ENCODE measurements at regions not wholly inside any gene's neighbourhood (a gene's known extent, or its start where the extent isn't known, plus 50 kb on each side); places are given as distances from the start of the nearest gene placed in this dataset.

GRCh38 chr18:78396077-78396476, 583.5 kb upstream of the SALL3 start:
- no peak for DNase-seq

DNA sequence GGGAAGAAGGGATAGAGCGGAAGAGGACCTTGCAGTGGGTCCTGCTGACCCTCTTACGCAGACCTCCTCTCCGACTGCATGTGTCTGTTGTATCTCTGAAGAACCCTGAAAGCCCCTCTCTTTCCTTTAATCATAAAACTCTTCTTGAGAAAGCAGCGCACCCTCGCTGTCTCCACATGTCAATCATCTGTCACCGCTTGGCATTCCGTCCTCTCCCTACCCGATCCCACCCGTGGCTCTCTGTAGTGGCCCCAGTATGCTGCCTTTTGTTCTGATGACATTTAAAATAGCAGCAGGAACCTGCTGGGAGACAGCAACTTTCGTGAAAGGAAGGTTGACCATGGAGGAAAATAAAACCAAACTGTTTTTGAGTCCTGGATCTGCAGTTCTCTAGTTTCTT, 582.9 kb upstream of the SALL3 start:
- no peak for DNase-seq

DNA sequence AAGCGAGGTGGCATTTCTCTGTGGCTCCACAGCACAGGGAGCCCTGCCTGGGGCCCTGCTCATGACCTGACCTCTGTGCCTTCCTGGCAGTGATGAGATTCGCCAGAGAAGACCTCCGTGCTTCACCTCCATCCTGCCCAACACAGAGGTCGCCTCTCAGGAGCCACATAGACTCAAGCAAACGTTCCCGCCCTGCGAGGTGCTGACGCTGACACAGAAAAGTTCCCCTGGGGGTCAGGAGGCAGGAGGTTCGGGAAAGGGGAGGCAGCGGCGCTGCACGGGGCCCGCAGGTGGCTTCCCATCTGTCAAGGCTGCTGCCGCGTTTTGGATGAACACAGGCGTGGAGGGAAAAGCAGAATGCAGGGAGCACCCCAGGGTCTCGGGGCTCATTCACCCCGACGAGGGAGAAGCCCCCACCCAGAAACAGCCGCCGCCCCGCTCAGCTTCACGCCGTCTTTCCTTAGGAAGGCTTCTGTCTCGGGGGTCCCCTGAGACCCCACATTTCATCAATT, 579.6 kb upstream of the SALL3 start:
- no peak for DNase-seq

- no peak for DNase-seq
Observed at GRCh38 chr18:78402440-78402839, 577.2 kb upstream of the SALL3 start.

DNA sequence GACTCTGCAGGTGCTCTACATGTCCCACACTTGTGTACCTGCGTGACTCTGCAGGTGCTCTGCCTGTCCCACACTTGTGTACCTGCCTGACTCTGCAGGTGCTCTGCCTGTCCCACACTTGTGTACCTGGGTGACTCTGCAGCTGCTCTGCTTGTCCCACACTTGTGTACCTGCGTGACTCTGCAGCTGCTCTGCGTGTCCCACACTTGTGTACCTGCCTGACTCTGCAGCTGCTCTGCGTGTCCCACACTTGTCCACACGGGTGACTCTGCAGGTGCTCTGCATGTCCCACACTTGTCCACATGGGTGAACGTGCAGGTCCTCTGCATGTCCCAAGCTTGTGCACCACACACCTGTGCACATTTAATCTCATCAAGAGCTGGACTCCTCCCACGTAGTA, 576.7 kb upstream of the SALL3 start:
- DNase-seq: no peak

DNA sequence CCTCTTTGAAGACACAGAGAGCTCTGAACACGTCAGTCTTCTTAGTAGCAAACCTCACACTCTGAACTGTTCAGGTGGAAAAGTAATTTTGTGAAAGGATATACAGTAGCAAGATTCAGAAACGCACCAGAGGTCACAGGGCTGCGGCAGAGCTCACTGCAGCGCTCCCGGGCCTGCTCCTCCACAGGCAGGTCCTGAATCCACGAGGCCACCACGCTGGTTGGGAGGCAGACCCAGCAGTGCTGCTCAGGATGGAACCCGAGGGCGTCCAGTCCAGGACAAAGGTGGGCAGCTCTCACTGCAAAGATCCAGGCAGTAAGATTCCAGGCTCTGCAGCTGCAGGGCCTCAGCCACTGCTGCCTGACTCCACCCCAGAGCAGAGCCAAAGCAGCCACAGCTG, 576.2 kb upstream of the SALL3 start:
- no peak for DNase-seq

- no peak for DNase-seq
Observed at GRCh38 chr18:78405763-78406162, 573.9 kb upstream of the SALL3 start.

DNA sequence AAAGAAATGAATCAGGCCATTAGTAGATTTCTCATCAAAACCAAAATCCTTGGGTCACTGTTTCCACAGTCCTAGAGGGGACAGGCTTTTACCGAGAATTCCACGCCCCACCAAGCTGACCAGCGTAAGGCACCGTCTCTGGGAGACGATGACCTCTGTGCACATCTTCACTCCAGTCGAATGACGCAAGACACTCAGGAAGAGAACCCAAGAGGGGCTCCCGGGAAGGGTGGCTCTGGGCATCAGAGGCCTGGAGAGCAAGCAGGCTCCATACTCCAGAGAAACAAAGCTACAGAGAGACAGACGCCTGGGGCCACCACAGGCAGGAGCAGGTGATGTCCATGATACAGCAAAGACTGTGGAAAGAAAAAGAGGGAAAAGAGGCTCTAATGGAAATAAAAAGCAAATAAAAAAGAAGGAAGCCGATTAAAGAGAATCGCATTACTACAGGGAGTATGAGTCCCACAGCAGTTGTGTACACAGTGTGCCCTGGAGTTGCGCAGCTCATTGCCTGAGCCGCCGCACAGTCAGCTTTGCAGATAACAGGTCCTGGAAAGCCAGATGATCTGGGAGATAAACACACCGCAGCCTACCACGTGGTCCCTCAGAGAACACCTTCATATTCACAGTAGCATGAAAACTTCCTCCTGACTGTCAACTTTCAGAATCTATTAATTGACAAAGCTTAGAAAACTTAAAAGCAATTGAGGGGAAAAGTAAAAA, 572.7 kb upstream of the SALL3 start:
- DNase-seq: no peak

DNA sequence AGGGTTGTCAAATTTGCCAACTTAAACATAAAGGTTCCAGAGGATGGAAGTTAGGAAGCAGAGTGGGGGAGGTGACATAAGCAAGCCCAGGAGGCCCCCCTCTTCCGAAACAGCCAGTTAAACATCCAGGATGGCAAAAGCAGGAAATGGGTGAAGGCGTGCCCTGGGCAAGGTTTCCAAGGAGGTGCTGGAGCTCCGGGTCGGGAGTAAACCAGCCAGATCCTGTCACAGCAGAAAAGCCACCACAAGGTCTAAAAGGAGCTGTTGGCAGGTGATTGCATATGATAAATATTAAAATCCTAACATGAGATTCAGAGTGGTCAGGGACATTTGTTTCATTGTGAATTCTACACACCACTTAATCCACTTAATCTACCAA, 572.2 kb upstream of the SALL3 start:
- DNase-seq: no peak

DNA sequence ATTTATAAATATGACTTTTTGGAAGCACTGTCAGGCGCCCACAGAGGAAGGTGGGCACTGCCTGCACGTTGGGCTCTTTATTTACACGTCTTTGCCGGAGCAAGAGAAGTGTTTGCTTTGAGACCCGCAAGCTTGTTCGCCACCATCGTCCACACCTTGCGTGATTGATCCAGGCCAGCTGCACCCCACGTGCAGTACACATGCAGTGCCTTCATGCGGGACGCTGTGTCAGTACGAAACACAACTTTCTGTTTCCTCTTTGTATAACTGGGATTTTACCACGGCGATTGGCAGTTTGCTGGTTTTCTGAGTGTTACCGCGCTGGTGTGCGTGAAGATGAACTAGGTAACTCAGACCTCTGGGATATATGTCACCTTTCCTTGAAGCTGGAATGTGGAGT, 571.0 kb upstream of the SALL3 start:
- no peak for DNase-seq

DNA sequence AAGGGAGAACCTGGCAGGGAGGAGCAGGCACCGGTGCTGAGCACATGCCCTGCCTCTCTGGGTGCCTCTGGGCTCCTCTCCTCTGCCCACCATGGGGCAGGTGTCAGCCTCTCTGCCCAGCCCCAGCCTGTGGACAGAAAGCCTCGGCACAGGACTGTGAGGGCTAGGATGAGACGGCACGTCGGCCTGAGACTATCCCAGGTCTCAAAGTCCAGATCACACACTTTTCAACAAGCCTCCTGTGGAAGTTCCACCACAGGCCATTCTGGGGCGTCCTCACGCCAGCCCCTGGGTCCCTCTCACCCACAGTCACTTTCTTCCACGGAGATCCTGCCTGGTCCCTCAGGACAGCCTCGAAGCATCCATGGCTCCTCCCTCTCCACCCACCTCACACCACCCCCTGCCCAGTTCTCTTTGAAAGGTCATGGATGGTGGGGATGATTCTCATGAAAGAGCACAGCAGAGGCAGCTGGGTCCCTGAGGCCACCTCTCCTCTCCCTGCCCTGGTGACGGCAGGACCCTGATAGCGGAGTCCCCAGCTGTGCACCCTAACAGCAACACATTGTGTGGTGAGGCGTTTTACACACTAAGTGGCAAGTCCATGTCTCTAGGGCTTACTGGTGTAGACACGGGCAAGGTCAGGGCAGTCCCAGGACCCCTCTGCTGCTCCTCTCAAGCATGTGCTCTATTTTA, 569.4 kb upstream of the SALL3 start:
- DNase-seq: no peak

- no peak for DNase-seq
Observed at GRCh38 chr18:78411539-78411938, 568.1 kb upstream of the SALL3 start.

- no peak for DNase-seq
Observed at GRCh38 chr18:78414302-78414701, 565.3 kb upstream of the SALL3 start.

DNA sequence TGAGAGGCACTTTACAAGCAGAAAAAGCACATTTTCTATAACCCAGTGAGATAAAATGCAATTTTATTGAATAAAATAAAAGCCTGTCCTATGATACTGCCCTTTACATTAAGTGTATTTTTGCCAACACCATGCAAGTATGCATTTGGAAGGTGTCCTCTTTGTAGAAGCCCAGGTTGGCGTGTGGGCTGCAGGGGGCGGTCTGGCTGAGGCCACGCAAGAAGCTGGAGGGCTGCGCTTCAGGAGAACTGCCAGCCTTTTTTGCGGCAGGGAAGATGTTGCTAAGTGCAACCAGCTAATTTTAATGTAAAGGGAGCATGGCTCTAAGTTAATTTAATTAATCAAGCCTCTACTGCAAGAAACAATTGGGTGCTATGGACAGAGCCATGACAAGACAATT, 562.8 kb upstream of the SALL3 start:
- DNase-seq: no peak

- no peak for DNase-seq
Observed at GRCh38 chr18:78418379-78418778, 561.2 kb upstream of the SALL3 start.

DNA sequence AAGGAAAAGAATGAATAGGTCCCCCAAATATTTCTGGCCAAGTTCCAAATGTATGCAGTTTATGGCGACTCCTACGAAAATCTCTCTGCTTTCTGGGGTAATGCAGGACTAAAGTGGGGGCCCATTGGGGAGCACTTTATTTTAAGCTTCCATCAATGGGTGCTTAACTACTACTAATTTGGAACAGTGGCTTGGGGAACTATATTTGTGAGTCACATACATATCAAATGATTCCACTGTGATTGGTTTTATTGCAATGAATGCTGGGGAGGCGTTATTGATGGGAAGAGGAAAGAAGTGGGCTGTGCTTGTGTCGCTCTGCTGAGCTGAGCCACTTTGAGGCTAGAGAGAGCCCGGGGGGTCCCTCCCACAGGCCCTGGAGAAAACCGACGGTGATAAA, 560.4 kb upstream of the SALL3 start:
- DNase-seq: no peak

DNA sequence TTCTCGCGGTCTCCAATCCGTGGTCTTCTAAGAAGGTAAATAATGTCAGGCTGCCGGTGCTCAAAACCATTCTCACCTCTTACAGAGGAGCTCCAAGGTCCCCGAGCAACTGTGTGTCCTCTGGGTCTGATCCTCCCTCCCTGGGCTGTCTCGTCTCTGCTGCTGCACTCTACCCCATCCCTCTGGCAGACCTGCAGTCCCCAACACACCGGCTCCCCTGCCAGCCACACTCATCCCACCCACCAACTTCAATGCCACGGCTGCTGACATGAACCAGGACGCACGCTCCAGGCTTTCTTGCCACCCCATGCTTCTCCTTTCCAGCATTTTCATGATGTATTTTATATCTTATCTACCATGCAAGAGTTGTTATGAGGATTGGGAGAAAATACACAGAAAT, 559.5 kb upstream of the SALL3 start:
- DNase-seq: no peak

- DNase-seq: no peak
Observed at GRCh38 chr18:78421392-78421791, 558.2 kb upstream of the SALL3 start.

DNA sequence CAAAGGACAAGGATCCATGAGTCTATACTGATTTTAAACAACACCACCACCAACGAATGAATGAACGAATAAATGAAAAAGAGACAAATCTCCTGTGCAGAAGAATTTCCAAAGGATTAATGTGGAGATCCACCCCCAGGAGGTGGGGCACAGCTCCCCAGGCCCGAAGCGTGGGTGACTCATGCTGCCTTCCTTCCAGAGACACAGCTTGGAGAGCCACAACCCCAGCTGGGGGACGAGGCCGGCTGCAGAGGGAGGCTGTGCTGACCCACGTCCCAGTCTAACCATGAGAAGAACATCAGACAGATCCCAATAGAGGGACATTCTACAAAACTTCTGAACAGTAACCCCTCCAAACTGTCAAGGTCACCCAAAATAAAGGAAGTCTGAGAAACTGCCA, 557.3 kb upstream of the SALL3 start:
- DNase-seq: no peak

DNA sequence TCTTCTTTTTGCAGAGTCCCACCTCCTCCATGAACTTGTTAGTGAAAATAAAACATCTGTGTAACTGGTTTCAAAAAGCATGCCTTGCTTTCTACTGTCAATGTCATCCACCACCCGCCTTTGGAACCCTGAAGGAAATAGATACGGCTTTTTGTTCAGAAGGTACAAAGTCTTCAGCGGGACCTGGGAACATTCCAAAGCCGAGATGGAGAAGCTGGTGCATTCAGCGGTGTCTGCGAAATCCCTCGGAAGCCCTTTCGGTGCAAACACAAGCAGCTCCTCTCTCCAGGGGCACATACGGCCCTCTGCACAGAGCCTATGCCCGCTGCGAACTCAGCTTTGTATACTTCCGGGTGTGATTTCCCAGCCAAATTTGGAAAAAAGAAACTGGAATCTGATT, 555.8 kb upstream of the SALL3 start:
- no peak for DNase-seq

DNA sequence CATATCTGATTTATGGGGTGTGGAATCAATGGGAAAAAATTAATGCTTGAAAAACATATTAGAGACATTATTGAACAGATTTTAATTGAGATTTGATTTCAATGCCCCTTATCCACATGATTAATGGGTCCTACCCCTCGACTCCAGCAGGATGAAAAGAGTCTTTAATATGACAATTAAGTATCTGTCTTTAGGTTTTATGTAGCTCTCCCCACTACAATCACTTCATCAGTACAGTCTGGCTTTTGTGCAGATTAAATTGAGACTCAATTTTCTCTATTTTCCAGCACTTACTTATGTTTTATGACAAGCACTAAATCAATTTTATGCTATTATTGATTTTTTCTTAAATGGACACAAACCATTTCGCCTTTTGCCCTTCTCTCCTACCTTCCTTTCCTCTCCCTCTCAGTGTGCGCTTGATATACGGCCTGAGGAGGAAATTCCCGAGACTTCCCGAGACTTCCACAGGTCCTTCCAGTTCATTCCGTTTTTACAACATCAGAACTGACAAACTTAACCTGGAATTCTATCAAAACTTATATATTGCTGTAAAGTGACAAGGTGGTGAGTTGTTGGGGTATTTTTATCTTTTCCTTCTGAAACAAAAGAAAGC, 555.1 kb upstream of the SALL3 start:
- DNase-seq: no peak

DNA sequence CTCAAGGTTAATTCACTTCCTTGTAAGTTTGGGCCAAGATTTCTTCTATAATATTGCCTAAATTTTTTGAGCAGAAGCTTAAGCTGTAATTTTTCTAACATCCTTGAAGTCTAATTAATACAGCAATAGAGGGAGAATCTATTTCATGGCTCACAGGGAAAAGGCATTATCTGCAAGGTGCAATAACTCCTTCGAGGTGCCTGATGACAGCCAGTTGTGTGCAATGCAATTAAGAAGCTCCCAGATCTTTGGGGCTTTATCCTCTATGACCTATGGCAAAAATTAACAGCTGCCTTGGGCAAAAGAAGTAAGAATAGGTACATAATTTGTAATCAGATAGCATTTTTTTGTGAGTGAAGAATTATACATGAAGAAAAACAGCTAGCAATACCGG, 554.6 kb upstream of the SALL3 start:
- no peak for DNase-seq

DNA sequence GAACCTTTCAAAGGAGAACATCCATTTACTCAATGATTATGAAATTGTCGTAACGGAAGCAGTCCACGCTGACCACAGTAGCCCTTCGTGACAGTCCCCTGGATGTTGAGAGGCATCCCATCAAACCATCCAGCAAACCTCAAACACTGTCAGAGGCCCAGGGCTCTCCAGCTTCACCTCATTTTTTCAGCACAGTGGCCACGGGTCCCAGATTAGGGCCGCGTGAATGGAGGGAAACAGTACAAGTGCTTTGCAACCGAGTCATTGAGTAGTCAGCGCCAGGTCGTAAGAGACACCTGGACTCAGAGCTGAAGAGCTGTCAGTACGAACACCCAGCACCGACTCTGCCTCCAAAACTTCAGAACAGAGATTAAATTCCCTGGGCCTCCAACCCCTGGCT, 552.5 kb upstream of the SALL3 start:
- no peak for DNase-seq
